ENCODE measurements at regions not wholly inside any gene's neighbourhood (a gene's known extent, or its start where the extent isn't known, plus 50 kb on each side); places are given as distances from the start of the nearest gene placed in this dataset.

DNA sequence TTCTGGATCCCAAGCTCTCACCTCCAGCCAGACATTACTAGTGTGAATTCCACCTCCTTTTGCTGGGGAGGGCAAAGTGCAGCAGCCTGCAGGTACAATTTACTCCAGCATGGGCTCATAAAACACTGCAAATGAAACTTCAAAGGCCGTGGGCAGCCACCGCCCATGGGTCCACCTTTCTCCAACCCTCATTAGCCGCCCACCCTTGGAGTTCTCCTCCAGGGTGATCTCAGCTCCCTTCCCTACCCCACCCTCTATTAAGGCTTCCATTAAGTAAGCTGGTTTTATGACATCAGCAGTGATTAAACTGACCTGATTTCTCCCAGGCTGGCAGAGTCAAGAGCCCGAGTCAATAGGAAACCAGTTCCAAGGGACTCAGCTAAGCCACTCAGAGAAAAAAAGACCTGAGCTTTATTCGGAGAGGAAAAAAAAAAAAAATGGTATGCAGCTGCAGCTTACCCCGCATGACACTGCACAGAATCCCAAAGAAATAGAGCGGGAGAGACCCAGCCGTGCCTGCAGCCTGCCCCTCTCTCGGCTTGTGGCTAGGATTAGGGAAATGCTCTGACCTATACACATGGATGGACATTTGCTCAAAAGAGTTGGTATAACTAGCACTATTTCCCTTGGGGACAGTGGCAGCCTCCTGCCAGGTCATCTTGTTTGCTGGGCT is 319.6 kb downstream of the PTTG2 start:
- H2AFZ ChIP-seq (ENCODE audit: low read length): no peak overlapping the region
- H3K27me3 ChIP-seq (ENCODE audit: insufficient read depth, low read length): no peaks in the 10 kb centered on the region
- H4K20me1 ChIP-seq (ENCODE audit: insufficient read depth, low read length): no peaks in the 10 kb centered on the region
- no peak overlapping the region for H3K4me3 ChIP-seq (ENCODE audit: low read depth, low read length, poor library complexity, severe bottlenecking)
- no peak overlapping the region for H3K4me2 ChIP-seq (ENCODE audit: low read length)
- no peak for TF ChIP-seq EZH2 (IDR thresholded peaks at IDR 0.05; ENCODE audit: borderline replicate concordance, low read length)
- TF ChIP-seq, protein P1, sequence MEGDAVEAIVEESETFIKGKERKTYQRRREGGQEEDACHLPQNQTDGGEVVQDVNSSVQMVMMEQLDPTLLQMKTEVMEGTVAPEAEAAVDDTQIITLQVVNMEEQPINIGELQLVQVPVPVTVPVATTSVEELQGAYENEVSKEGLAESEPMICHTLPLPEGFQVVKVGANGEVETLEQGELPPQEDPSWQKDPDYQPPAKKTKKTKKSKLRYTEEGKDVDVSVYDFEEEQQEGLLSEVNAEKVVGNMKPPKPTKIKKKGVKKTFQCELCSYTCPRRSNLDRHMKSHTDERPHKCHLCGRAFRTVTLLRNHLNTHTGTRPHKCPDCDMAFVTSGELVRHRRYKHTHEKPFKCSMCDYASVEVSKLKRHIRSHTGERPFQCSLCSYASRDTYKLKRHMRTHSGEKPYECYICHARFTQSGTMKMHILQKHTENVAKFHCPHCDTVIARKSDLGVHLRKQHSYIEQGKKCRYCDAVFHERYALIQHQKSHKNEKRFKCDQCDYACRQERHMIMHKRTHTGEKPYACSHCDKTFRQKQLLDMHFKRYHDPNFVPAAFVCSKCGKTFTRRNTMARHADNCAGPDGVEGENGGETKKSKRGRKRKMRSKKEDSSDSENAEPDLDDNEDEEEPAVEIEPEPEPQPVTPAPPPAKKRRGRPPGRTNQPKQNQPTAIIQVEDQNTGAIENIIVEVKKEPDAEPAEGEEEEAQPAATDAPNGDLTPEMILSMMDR (IDR thresholded peaks at IDR 0.05; ENCODE audit: low read length): no peak
- no peak overlapping the region for H3K9ac ChIP-seq (ENCODE audit: low read length)
- no peaks in the 10 kb centered on the region for H3K9me2 ChIP-seq (ENCODE audit: low read depth, low read length)
- no peaks in the 10 kb centered on the region for H3F3A ChIP-seq (ENCODE audit: insufficient read depth, low read length)
- H3K36me3 ChIP-seq (ENCODE audit: insufficient read depth, low read length): no peaks in the 10 kb centered on the region
- H3K4me1 ChIP-seq (ENCODE audit: insufficient read depth, low read length, severe bottlenecking): no peaks in the 10 kb centered on the region
- no peak overlapping the region for H3K27ac ChIP-seq (ENCODE audit: low read depth, low read length, poor library complexity, severe bottlenecking)
- no peaks in the 10 kb centered on the region for H3K79me2 ChIP-seq (ENCODE audit: insufficient read depth, low read length)
- no peaks in the 10 kb centered on the region for H3K9me3 ChIP-seq (ENCODE audit: low read length)

- Histone ChIP-seq H3K36me3 (ENCODE audit: insufficient read depth, low read length) (no peaks in the 10 kb centered on the region), H3K9me3 (ENCODE audit: low read length) (no peaks in the 10 kb centered on the region), H3K4me3 (ENCODE audit: low read depth, low read length, poor library complexity, severe bottlenecking) (no peak overlapping the region), H4K20me1 (ENCODE audit: insufficient read depth, low read length) (no peaks in the 10 kb centered on the region), H3K79me2 (ENCODE audit: insufficient read depth, low read length) (no peaks in the 10 kb centered on the region), H3K27ac (ENCODE audit: low read depth, low read length, poor library complexity, severe bottlenecking) (no peak overlapping the region), H3K4me2 (ENCODE audit: low read length) (no peak overlapping the region), H3F3A (ENCODE audit: insufficient read depth, low read length) (no peaks in the 10 kb centered on the region), H3K9me2 (ENCODE audit: low read depth, low read length) (no peaks in the 10 kb centered on the region), H2AFZ (ENCODE audit: low read length) (no peak overlapping the region), H3K27me3 (ENCODE audit: insufficient read depth, low read length) (no peaks in the 10 kb centered on the region), H3K4me1 (ENCODE audit: insufficient read depth, low read length, severe bottlenecking) (no peaks in the 10 kb centered on the region), H3K9ac (ENCODE audit: low read length) (no peak overlapping the region)
- no peak for TF ChIP-seq EZH2 (IDR thresholded peaks at IDR 0.05; ENCODE audit: borderline replicate concordance, low read length)
- TF ChIP-seq, protein P1 (IDR thresholded peaks at IDR 0.05; ENCODE audit: low read length): no peak
These were observed 320.1 kb downstream of the PTTG2 start for GRCh38 chr4:38280323-38280706.

- no peaks in the 10 kb centered on the region for H3K9me2 ChIP-seq (ENCODE audit: low read depth, low read length)
- H2AFZ ChIP-seq (ENCODE audit: low read length): no peak overlapping the region
- no peaks in the 10 kb centered on the region for H3K36me3 ChIP-seq (ENCODE audit: insufficient read depth, low read length)
- no peak overlapping the region for H3K9ac ChIP-seq (ENCODE audit: low read length)
- no peaks in the 10 kb centered on the region for H3K4me1 ChIP-seq (ENCODE audit: insufficient read depth, low read length, severe bottlenecking)
- H3F3A ChIP-seq (ENCODE audit: insufficient read depth, low read length): no peaks in the 10 kb centered on the region
- H3K79me2 ChIP-seq (ENCODE audit: insufficient read depth, low read length): no peaks in the 10 kb centered on the region
- H4K20me1 ChIP-seq (ENCODE audit: insufficient read depth, low read length): no peaks in the 10 kb centered on the region
- H3K27ac ChIP-seq (ENCODE audit: low read depth, low read length, poor library complexity, severe bottlenecking): no peak overlapping the region
- TF ChIP-seq EZH2 (IDR thresholded peaks at IDR 0.05; ENCODE audit: borderline replicate concordance, low read length): no peak
- TF ChIP-seq, protein P1 (IDR thresholded peaks at IDR 0.05; ENCODE audit: low read length): no peak
- no peaks in the 10 kb centered on the region for H3K9me3 ChIP-seq (ENCODE audit: low read length)
- no peaks in the 10 kb centered on the region for H3K27me3 ChIP-seq (ENCODE audit: insufficient read depth, low read length)
- H3K4me3 ChIP-seq (ENCODE audit: low read depth, low read length, poor library complexity, severe bottlenecking): no peak overlapping the region
- no peak overlapping the region for H3K4me2 ChIP-seq (ENCODE audit: low read length)
These were observed 321.3 kb downstream of the PTTG2 start for GRCh38 chr4:38281371-38282071.

Measured in OCI-LY1 (cell line).